Superior temporal gyrus (tissue), 1 donor: ENCODE measurements at regions not wholly inside any gene's neighbourhood (a gene's known extent, or its start where the extent isn't known, plus 50 kb on each side); places are given as distances from the start of the nearest gene placed in this dataset.

Experiments used
- DNase-seq: peaks from one replicate; pipeline ENCODE4 v3.0.0-alpha.2; 2016; ENCODE audit errors: extremely low spot score

- DNase-seq = no peak
These were observed 420.1 kb upstream of the SULF2 start for GRCh38 chr20:48205281-48205782.

GRCh38 chr20:48204499-48204898, 419.2 kb upstream of the SULF2 start:
- DNase-seq = no peak

- DNase-seq = no peak
These were observed 418.0 kb upstream of the SULF2 start for GRCh38 chr20:48203252-48203651.

- no peak for DNase-seq
These were observed 417.2 kb upstream of the SULF2 start for GRCh38 chr20:48202334-48203113.

DNA sequence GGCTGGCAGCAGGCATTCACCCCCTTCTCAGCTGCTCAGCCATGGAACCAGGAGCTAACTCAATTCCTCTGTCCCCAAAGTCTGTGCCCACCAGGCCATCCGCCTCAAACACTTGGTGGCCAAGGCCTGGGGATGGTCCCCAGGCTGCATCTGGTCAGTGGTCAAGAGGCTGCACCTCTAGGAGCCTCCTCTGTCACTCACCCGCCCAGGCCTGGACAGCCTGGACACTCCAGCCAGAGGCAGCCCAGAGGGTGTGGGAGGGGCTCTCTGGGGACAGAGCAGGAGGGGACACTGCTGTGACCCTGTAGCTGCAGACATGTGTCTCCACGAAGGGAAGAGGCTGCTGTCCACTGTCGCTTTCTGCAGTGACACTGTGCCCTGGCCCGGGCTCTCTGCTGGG, 416.6 kb upstream of the SULF2 start:
- no peak for DNase-seq

GRCh38 chr20:48201188-48201587, 415.9 kb upstream of the SULF2 start:
- DNase-seq = no peak

DNA sequence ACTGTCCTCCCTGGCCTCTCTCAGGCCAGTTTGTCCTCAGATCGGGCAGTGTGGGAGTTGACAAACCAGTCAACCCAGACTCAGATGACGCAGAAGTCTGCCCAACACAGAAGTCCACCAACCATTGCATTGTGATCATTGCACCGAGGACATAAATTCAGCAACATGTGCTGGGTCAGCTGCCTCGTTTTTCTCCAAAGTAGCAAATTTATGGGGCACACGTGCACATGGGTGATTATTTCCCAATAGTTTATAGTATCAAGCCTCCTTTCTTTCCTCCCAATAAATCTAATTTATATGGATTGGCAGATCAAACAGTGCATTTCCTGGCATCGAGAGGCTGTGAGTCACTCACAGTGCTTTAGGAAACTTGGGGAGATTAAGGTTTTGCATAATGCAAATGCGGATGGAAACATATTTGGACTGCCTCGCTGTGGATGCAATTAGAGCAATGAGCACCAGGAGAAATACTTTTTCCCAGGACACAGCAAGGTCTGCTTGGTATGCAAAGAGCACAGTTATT, 413.7 kb upstream of the SULF2 start:
- DNase-seq = no peak

DNA sequence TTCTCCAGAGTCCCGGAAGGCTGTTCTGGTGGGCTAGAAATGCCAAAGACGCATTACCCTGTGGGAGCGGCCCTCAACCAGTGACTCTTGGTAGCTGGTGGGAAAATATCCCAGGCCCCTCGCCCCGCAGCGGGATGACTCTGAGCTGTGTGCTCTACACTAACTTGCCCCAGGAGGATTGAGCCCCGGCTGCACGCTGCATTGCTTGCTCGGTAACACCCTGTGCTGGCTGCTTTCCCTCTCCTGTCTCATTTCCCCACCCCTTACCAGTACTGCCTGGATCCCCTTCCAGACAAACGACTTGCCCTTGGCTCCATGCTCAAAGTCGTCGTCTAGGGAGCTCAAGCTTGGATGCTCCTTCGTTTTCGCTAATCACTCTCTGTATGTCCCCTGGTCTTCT, 411.8 kb upstream of the SULF2 start:
- DNase-seq = no peak

- no peak for DNase-seq
These were observed 411.2 kb upstream of the SULF2 start for GRCh38 chr20:48196486-48196885.

GRCh38 chr20:48196001-48196400, 410.7 kb upstream of the SULF2 start:
- no peak for DNase-seq

GRCh38 chr20:48195121-48195870, 410.0 kb upstream of the SULF2 start:
- DNase-seq = no peak

GRCh38 chr20:48194583-48194982, 409.3 kb upstream of the SULF2 start:
- DNase-seq = no peak

- DNase-seq = no peak
These were observed 408.5 kb upstream of the SULF2 start for GRCh38 chr20:48193627-48194425.

GRCh38 chr20:48192109-48192508, 406.8 kb upstream of the SULF2 start:
- DNase-seq = no peak

DNA sequence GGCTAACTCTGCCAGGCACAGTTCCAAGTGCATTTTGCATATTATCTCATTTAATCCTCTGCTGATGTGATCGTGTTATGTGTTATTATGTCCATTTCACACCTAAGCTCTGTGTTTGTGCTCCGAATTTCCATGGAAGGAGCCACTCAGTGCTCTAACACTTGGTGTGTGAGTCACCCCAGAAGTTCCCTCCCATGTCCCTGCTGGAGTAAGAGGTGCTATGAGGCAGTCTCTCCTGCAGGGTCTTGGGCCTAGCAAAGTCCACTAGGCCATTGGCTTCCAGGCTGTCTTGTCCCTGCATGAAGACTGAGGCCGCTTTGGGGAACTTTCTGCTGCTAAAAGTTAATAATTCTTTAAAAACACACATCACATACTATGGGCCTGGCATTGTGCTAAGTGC, 405.9 kb upstream of the SULF2 start:
- no peak for DNase-seq

DNA sequence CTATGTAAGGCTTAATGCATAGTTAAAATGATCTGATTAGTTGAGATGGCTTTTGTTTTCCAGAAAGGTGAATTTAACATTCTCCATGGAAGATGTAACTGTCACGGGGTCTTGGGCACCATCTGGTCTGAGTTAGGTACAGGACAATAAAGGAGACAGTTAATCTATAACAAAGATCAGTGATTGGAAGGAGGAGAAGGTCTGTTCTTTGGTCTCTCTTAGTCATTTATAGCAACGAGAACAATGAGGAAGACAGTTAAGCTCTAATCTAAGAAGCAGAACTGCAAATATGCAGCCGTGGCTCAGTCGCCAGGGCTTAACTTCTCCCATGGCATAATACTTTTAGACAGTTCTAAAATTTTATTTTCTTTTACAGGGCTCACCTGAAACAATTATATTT, 405.5 kb upstream of the SULF2 start:
- no peak for DNase-seq

GRCh38 chr20:48189181-48189580, 403.9 kb upstream of the SULF2 start:
- no peak for DNase-seq

DNA sequence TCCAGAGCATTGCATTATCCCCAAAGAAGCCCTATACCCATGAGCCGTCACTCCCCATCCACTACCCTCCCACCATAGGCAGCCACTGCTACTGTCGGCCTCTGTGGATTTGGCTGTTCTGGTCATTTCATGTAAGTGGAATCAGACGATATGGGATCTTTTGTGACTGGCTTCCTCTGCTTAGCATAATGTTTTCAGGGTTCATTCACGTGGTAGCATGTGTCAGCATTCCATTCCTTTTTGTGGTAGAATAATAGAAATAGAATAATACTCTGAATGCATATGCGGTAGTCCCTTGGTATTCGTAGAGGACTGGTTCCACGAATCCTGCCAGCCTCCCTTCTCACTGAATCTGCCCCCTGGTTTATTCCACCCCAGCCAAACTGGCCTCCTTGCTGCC, 402.6 kb upstream of the SULF2 start:
- DNase-seq = no peak

DNA sequence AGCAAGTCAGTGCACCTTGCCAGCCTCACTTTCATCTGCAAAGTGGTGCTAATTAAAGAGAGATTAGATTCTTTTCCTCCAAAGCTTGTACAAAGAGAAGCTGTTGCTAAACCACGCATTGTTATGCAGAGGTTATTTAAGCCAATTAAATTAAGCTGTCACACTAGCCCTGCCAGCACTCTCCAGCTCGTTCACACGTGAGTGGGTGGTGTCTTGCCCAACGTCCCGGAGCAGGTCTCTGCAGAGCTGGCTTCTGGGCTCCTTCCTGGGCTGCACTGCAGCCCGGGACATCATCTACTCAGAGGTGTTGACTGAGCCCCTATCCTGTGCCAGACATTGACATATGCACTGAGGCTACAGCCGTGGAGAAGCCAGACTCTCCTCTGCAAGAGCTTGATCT, 401.6 kb upstream of the SULF2 start:
- DNase-seq = no peak

DNA sequence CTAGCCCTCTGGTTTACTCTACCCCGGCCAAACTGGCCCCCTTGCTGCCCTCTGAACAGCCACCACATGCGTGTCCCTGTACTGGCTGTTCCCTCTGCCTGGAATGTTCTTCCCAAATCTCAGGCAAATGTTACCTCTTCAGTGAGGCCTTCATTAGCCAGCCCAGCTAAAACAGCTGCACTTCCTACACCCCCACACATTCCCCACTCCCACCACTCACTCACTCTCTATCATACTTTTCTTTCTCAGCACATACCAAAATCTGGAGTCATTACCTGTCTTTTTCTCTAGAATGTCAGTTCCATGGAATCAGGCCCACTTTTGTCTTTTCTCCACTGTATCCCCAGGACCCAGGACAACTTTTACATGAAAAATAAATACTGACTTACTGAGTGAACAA, 401.2 kb upstream of the SULF2 start:
- no peak for DNase-seq

DNA sequence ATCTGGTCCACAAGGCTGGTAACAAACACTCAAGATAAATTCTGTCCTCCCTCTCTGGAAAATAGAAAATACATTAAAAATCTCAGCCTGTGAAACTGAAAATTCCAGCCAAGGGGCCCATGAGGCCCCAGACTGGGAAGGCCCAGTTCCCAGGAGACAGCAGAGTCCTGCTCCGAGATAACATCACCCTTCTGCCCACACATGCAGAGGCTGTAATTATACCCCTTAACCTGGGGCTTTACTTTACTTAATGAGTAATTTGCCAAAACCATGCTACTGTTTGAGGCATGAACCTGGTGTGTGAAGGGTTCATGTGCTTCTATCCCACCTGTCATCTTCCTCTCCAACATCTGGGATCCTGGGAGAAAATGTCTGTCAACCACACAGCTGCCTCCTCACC, 398.9 kb upstream of the SULF2 start:
- no peak for DNase-seq

DNA sequence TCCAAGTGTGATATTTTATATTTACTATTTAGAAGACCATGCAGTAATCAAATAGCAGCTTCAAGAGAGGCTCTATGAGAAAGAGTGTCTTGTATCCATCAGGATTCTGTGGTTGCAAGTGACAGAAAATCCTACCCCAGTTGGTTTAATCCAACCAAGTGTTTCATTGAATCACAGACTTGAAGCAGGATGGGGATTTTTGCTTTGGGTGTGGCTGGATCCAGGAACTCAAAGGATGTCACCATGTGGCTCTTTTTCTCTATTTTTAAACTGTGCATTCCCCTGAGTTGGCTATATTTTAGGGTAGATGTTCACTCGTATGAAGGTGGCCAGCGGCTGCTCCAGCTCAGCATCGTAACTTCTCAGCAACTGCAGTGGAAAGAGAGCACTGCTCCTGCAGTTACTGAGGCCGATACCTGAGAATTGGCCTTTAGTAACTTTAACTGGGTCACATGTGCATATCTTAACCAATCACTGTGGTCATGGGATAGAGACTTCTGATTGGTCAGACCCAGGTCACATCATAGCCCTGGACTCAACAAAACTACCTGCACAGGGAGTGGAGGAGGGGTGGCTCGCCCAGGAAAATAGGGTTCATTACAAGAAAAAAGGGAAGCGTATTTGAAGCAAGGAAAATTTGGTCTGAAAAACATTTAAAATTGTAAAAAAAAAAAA, 396.1 kb upstream of the SULF2 start:
- DNase-seq = no peak
